ENCODE measurements at regions not wholly inside any gene's neighbourhood (a gene's known extent, or its start where the extent isn't known, plus 50 kb on each side); places are given as distances from the start of the nearest gene placed in this dataset.
A peak's percentile ranks its signal among the peaks of the same experiment; 100 is the strongest.

DNA sequence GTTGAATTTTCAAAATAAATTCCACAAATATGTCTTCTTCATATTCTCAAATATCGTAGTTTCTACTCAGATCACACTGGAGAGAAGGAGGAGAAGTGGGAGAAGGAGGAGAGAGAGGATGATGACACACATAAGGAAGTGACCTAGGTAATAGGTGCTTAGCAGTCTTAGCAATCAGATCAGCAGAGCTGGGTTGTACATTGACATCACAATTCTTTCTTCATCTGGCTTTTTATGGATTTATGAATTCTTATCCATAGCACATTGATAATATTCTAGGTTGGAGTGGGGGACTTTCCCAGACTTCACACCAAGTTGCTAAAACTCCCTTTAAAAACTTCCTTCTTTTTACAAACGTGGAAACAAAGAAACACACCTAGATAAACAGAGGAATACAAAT is 86.9 kb downstream of the FGF9 start:
- in situ Hi-C loops (cut with HindIII; ENCODE audit: low pct_unique_long_range_greater_than_20kb, low sequenced_read_pairs), result no loop called here
- no peak for DNase-seq (ENCODE audit: low read depth, low spot score)

DNA sequence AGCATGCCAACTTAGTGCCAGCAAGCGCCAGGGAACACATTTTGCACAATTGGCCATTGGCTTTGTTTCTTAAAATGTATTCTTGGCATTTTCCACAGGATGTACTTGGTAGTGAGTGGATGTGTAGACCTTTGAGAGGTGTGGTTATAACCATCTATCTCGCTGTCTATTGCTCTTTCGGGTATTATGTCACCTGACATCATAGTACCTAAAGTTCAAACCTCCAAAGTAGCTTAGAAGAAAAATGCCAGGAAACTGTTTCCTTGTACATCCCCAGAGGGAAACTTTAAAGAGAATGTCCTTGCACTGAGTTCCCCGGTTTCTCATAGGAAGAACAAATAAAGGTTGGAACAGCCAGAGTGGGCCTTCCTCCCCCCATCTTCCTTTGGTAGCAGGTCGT is 87.6 kb downstream of the FGF9 start:
- DNase-seq (ENCODE audit: low read depth, low spot score), result no peak
- in situ Hi-C loops (cut with HindIII; ENCODE audit: low pct_unique_long_range_greater_than_20kb, low sequenced_read_pairs), result no loop called here

- in situ Hi-C loops (cut with HindIII; ENCODE audit: low pct_unique_long_range_greater_than_20kb, low sequenced_read_pairs), result no loop called here
- no peak for DNase-seq (ENCODE audit: low read depth, low spot score)
Observed at GRCh38 chr13:21759463-21759862, 88.6 kb downstream of the FGF9 start.

- DNase-seq (ENCODE audit: low read depth, low spot score), result no peak
- in situ Hi-C loops (cut with HindIII; ENCODE audit: low pct_unique_long_range_greater_than_20kb, low sequenced_read_pairs), result no loop called here
Observed at GRCh38 chr13:21759911-21760310, 89.0 kb downstream of the FGF9 start.

DNA sequence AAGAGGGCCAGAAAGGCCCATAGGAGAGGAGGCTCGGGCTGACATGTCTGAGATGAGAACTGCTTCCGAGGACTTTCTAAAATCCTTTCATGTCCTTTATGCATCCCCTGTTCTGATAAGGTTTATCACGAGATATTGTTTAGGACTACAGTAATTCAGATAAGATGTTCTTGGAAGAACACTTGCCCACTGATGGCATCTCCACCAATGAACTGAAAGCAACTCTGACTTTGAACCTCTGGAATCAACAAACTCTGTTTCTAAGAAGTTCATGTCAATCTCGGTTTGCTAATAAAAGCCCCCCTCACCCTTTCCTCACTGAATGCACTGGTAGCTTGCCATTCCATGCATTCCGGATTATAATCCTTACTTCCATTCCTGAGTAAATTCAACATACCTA is 90.9 kb downstream of the FGF9 start:
- DNase-seq (ENCODE audit: low read depth, low spot score), result no peak
- in situ Hi-C loops (cut with HindIII; ENCODE audit: low pct_unique_long_range_greater_than_20kb, low sequenced_read_pairs), result no loop called here

DNA sequence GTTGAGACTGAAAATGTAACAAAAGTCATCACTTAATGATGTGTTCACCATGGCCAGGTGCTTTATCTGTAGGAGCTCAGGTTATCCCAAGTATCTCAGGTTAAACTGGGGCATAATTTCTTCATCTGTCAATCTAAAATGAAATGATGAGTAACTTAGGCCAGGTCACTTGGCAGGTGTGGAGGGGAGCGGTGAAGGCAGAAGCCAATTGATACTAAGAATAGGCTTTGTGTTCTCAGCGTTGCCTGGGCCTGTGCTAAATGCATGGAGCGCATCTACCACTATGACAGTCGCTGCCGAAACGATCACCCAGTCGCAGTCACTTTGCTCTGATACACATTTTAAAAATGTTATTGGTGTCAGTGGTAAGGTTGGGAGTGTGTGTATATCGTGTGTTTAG is 91.6 kb downstream of the FGF9 start:
- no peak for DNase-seq (ENCODE audit: low read depth, low spot score)
- in situ Hi-C loops (cut with HindIII; ENCODE audit: low pct_unique_long_range_greater_than_20kb, low sequenced_read_pairs), result no loop called here

GRCh38 chr13:21767032-21767431 is 96.2 kb downstream of the FGF9 start:
- peak; percentile 19 for DNase-seq (ENCODE audit: low read depth, low spot score)
- in situ Hi-C loops (cut with HindIII; ENCODE audit: low pct_unique_long_range_greater_than_20kb, low sequenced_read_pairs), result no loop called here

DNA sequence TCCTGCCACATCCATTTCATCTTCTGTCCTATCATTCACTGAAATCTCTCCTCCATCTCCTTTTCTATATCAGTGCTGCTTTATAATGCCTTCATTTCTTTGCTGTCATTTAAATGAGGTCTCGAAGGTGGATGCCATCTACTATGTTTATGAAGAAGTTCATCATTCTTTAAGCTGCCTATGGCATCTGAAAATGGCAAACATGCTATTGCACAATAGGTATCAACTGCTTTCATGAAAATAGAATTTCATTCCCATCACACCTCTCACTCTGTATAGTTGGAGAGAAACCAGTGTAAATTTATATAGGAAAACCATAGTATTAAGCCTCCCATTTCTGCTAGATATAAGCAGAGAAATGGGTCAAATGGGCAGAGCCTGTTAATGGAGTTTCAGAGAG is 100.2 kb downstream of the FGF9 start:
- in situ Hi-C loops (cut with HindIII; ENCODE audit: low pct_unique_long_range_greater_than_20kb, low sequenced_read_pairs), result no loop called here

GRCh38 chr13:21777166-21777565 is 106.3 kb downstream of the FGF9 start:
- in situ Hi-C loops (cut with HindIII; ENCODE audit: low pct_unique_long_range_greater_than_20kb, low sequenced_read_pairs), result no loop called here
- DNase-seq (ENCODE audit: low read depth, low spot score), result no peak

More for the DNA sequence above, 100.2 kb downstream of the FGF9 start:
- DNase-seq (ENCODE audit: low read depth, low spot score), result no peak

DNA sequence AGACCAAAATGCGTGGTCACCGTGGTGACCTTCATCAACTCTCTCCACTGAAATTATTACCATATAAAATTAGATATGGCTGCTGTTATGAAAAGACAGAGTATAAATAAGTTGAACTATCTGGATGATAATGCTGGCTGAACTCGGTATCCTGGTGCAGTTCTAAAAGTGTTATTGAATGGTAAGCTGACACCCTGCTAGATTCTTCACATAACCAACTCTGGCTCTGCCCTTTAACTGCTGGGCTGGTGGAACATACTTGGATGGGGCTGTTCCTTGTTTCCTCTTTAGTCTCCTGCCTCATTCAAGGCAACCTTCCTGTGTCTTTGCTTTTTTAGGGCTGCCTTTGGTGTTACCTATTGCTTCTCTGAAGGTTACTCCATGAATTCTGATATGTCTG is 106.9 kb downstream of the FGF9 start:
- in situ Hi-C loops (cut with HindIII; ENCODE audit: low pct_unique_long_range_greater_than_20kb, low sequenced_read_pairs), result no loop called here

GRCh38 chr13:21782736-21783135 is 111.9 kb downstream of the FGF9 start:
- in situ Hi-C loops (cut with HindIII; ENCODE audit: low pct_unique_long_range_greater_than_20kb, low sequenced_read_pairs), result no loop called here
- no peak for DNase-seq (ENCODE audit: low read depth, low spot score)

More for the DNA sequence above, 106.9 kb downstream of the FGF9 start:
- no peak for DNase-seq (ENCODE audit: low read depth, low spot score)

- in situ Hi-C loops (cut with HindIII; ENCODE audit: low pct_unique_long_range_greater_than_20kb, low sequenced_read_pairs), result no loop called here
- DNase-seq (ENCODE audit: low read depth, low spot score), result no peak
Observed at GRCh38 chr13:21785990-21786389, 115.1 kb downstream of the FGF9 start.

DNA sequence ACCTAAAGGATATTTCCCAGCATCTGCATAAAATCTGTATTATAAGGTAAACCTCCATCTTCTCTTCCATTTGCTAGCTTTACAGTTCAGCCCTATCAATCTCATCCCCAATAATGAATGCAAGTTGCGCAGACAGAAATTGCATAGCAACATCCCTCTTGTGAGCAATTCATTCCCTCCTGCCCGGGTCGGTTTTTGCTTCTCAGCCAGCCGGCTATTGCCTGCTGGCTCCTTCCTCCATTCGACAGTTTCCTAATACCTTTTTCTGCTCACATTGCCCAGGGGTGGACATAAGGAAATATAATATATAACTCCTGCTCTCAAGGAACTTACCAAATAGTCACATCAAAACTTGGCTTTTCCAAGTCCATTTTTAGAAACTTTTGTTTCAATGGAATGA is 125.2 kb downstream of the FGF9 start:
- no peak for DNase-seq (ENCODE audit: low read depth, low spot score)
- in situ Hi-C loops (cut with HindIII; ENCODE audit: low pct_unique_long_range_greater_than_20kb, low sequenced_read_pairs), result no loop called here

DNA sequence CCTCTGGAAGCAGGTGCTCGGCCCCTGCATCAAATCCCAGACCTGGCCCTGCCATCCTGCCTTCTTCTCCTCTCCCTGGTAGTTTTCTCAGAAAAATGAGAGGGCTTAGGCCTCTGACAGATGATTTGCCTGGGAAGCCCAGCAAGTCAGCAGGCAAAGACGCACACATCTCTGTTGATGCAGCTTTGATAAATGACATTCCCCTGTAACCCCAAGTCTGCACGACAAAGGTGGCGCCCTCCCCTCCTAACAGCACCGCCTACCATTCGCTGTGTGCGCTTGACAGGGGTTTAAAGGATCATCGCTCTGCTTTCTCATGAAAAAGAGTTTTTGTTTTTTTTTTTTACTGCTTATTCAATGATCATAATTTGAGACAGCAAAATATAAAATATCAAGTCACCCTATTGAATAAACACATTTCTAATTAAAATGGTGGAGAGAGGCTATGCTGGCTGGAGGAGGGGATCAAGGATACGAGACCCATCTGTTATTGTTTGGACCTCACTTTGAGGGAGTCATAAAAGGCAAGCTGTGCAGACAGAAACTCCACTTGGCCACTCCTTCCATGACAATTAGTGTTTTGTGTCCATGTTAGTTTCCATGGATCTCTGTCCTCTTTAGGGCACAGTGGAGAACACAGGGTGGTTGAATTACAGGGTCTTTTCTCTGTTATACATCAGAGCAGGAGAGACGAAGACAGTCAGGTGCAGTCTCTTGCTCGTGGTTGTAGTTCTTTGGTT is 126.1 kb downstream of the FGF9 start:
- in situ Hi-C loops (cut with HindIII; ENCODE audit: low pct_unique_long_range_greater_than_20kb, low sequenced_read_pairs), result no loop called here
- no peak for DNase-seq (ENCODE audit: low read depth, low spot score)

DNA sequence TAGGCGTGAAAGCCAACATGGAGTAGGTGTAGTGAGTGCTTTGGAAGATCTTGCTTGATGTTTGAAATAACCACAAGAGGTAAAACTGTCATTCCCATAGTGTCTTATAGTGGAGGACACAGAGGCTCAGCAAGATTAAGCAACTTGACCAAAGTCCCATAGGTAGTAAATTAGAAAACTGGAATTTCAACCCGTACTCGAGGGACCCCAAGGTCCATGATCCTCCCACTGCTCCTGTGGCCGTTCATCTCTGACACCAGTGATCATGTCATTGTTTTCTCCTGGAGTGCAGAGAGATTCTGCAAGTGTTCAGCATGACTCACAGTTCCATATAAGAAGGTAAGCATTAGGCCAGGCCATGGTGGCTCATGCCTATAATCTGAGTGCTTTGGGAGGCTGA is 126.9 kb downstream of the FGF9 start:
- in situ Hi-C loops (cut with HindIII; ENCODE audit: low pct_unique_long_range_greater_than_20kb, low sequenced_read_pairs), result no loop called here
- DNase-seq (ENCODE audit: low read depth, low spot score), result no peak

- DNase-seq (ENCODE audit: low read depth, low spot score), result no peak
- in situ Hi-C loops (cut with HindIII; ENCODE audit: low pct_unique_long_range_greater_than_20kb, low sequenced_read_pairs), result no loop called here
Observed at GRCh38 chr13:21798181-21798580, 127.3 kb downstream of the FGF9 start.

GRCh38 chr13:21799671-21800070 is 128.8 kb downstream of the FGF9 start:
- DNase-seq (ENCODE audit: low read depth, low spot score), result no peak
- in situ Hi-C loops (cut with HindIII; ENCODE audit: low pct_unique_long_range_greater_than_20kb, low sequenced_read_pairs), result no loop called here

- DNase-seq (ENCODE audit: low read depth, low spot score), result no peak
- in situ Hi-C loops (cut with HindIII; ENCODE audit: low pct_unique_long_range_greater_than_20kb, low sequenced_read_pairs), result no loop called here
Observed at GRCh38 chr13:21800837-21801616, 130.2 kb downstream of the FGF9 start.

DNA sequence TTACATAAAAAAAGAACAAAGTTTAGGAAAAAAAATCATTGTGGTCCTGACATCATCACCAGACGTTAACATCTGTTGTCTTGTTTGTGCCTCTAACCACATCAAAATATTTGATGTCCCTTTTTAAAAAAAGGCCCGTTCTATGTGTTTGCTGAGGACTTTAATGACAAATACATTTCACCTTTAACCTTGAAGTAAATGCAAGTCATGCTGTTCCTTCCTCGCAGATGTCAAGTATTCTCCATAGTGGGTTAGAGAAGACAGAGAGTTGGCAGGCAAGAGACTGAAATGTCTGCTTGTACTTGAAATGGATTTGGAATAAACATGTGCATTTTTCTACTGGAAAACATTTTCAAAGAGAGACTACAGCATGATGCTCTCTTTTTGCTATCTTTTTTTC is 134.9 kb downstream of the FGF9 start:
- in situ Hi-C loops (cut with HindIII; ENCODE audit: low pct_unique_long_range_greater_than_20kb, low sequenced_read_pairs), result no loop called here
- DNase-seq (ENCODE audit: low read depth, low spot score), result no peak
